ENCODE measurements at regions not wholly inside any gene's neighbourhood (a gene's known extent, or its start where the extent isn't known, plus 50 kb on each side); places are given as distances from the start of the nearest gene placed in this dataset.

DNA sequence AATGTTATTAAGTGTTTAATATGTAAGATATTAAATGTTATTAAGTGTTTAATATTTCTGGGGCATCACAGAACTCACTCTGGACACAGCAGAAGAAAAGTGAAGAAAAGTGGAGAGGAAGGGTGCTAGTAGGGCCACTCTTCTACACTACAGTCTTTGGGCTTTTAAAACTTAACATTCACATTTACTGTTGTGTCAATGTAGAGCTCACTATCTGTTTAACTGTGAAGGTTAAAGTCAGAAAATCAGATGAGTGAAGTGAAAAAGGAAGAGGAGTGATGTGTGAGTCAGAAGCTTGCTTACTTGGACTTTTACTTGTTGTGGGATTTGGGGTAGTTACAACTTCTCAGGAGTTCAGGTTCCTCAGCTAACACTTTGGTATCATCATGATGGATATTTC, 145.3 kb upstream of the DNAJC19 start:
- no peak for DNase-seq (ENCODE audit: low read depth)
- TF ChIP-seq, protein P1, sequence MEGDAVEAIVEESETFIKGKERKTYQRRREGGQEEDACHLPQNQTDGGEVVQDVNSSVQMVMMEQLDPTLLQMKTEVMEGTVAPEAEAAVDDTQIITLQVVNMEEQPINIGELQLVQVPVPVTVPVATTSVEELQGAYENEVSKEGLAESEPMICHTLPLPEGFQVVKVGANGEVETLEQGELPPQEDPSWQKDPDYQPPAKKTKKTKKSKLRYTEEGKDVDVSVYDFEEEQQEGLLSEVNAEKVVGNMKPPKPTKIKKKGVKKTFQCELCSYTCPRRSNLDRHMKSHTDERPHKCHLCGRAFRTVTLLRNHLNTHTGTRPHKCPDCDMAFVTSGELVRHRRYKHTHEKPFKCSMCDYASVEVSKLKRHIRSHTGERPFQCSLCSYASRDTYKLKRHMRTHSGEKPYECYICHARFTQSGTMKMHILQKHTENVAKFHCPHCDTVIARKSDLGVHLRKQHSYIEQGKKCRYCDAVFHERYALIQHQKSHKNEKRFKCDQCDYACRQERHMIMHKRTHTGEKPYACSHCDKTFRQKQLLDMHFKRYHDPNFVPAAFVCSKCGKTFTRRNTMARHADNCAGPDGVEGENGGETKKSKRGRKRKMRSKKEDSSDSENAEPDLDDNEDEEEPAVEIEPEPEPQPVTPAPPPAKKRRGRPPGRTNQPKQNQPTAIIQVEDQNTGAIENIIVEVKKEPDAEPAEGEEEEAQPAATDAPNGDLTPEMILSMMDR (conservative IDR thresholded peaks at IDR 0.05; ENCODE audit: low read depth, low read length) = no peak
- no peak overlapping the region for H3K4me3 ChIP-seq (ENCODE audit: low read depth, low read length)

DNA sequence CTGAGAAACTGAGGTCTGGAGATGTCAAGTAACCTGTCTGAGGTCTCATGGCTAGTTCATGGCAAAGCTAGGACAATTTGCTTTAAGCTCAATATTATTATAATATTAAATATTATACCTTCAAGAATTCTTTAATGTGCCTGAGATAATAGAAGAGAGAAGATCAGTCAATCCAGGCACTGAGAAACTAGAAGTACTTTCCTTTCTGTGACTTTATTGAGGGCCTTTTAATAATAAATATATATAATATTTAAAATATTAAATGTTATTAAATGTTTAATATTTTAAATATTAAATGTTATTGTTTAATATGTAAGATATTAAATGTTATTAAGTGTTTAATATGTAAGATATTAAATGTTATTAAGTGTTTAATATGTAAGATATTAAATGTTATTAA, 144.3 kb upstream of the DNAJC19 start:
- H3K4me3 ChIP-seq (ENCODE audit: low read depth, low read length) = no peak overlapping the region
- DNase-seq (ENCODE audit: low read depth) = no peak
- TF ChIP-seq, protein P1 (conservative IDR thresholded peaks at IDR 0.05; ENCODE audit: low read depth, low read length) = no peak

DNA sequence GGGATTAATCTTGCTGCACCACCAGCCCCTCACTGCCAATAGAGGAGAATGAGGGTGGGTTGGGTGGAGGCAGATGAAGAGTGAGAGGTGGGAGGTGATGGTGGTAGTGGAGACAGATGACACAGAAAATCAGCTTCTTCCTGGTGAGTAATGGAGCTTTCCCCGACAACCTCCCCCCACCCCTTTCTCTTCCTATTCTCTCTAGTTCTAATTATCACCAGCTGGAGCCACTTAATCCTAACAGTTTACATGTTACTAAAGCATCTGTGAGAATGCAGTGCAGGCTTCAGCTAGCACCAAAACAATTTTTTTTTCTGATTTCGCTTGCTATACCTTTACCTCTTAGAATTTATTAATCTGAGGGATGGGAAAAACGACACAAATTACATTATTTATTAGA, 116.1 kb upstream of the DNAJC19 start:
- TF ChIP-seq, protein P1 (conservative IDR thresholded peaks at IDR 0.05; ENCODE audit: low read depth, low read length) = no peak

DNA sequence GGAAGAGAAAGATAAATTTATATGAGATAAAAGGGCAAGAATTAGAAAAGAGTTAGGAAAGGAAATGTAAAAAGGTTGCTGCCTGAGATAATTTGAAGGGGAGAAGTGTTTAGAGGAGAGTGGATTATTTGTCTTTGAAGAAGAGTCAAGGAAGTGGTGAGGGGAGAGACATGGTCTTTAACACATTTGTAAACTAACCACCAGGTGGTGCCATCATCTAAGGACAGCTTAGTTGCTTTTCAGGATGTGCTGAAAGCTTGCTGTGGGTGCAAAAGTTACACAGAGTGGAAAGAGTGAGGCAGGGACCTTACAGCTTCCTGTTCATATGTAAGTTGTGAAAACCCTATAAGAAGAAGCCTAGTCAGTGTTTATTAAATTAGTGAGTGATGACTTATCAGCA, 114.1 kb upstream of the DNAJC19 start:
- TF ChIP-seq, protein P1 (conservative IDR thresholded peaks at IDR 0.05; ENCODE audit: low read depth, low read length) = peak; percentile 25
- peak; percentile 4 for DNase-seq (ENCODE audit: low read depth)
- no peak overlapping the region for H3K4me3 ChIP-seq (ENCODE audit: low read depth, low read length)

More for the DNA sequence above, 116.1 kb upstream of the DNAJC19 start:
- no peak overlapping the region for H3K4me3 ChIP-seq (ENCODE audit: low read depth, low read length)
- no peak for DNase-seq (ENCODE audit: low read depth)

DNA sequence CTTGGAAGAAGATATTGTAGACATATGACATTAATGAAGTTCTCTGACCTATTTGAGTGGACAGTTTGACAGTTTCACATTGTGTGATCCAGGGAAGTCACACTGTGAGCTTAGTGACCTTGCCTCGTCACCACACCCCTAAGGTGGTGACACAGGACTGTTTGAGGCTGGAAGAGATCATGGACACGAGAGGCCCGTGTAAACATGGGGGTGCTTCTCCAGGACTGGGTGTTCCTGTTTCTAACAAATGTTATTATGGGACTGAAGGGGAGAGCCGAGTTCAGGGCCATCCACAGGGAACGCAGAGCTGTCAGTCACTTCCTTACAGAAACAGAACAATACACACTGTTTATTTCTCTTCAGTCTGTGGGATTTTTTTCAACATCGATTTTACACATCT, 96.5 kb upstream of the DNAJC19 start:
- H3K4me3 ChIP-seq (ENCODE audit: low read depth, low read length) = no peak overlapping the region
- TF ChIP-seq, protein P1 (conservative IDR thresholded peaks at IDR 0.05; ENCODE audit: low read depth, low read length) = no peak
- no peak for DNase-seq (ENCODE audit: low read depth)

DNA sequence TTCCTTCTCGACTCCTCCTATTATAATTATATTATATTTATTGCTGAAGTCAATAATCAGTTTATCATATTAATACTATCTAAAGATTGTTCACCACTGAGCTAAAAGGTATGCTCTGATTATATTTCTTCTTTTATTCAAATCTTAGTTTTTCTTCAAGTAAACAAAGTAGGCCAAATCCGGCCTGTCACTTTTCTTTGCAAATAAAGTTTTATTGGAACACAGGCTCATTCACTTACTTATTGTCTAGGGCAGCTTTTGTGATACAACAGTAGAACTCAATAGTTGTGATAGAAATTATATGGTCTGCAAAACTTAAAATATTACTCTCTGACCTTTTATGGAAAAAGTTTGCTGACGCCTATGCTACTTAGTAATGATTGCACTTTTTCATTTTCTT, 92.4 kb upstream of the DNAJC19 start:
- TF ChIP-seq, protein P1 (conservative IDR thresholded peaks at IDR 0.05; ENCODE audit: low read depth, low read length) = no peak
- DNase-seq (ENCODE audit: low read depth) = no peak
- no peak overlapping the region for H3K4me3 ChIP-seq (ENCODE audit: low read depth, low read length)

DNA sequence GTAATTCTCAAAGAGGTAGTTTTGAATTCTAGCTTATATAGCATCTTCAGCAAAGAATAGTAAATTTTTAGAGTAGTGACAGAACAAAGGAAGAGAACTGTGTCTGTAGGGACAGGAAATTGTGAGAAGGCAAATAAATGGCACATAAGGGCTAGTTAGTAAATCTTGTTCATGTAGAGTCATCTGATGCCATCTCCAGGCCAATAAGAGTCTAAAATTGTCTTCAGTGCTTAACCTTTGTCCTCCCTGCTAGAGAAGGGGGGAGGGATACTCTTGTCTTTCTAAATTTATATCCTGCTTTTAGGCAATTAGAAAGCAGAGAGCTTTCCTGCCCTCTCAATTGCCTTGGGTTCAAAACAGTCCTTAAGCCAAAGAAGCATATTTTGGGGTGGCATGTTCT, 87.0 kb upstream of the DNAJC19 start:
- TF ChIP-seq, protein P1 (conservative IDR thresholded peaks at IDR 0.05; ENCODE audit: low read depth, low read length) = no peak
- DNase-seq (ENCODE audit: low read depth) = no peak

More for the DNA sequence above, 87.0 kb upstream of the DNAJC19 start:
- H3K4me3 ChIP-seq (ENCODE audit: low read depth, low read length) = no peak overlapping the region
